HG03039 (cell line): ENCODE measurements at regions not wholly inside any gene's neighbourhood (a gene's known extent, or its start where the extent isn't known, plus 50 kb on each side); places are given as distances from the start of the nearest gene placed in this dataset.

ENCODE experiments used
- ATAC-seq: cut with Tn5 transposase; IDR thresholded peaks from one replicate; pipeline ENCODE4 v1.9.1; 2021; ENCODE audit warnings: mild to moderate bottlenecking, moderate library complexity; ENCODE audit not compliant: unreplicated experiment

DNA sequence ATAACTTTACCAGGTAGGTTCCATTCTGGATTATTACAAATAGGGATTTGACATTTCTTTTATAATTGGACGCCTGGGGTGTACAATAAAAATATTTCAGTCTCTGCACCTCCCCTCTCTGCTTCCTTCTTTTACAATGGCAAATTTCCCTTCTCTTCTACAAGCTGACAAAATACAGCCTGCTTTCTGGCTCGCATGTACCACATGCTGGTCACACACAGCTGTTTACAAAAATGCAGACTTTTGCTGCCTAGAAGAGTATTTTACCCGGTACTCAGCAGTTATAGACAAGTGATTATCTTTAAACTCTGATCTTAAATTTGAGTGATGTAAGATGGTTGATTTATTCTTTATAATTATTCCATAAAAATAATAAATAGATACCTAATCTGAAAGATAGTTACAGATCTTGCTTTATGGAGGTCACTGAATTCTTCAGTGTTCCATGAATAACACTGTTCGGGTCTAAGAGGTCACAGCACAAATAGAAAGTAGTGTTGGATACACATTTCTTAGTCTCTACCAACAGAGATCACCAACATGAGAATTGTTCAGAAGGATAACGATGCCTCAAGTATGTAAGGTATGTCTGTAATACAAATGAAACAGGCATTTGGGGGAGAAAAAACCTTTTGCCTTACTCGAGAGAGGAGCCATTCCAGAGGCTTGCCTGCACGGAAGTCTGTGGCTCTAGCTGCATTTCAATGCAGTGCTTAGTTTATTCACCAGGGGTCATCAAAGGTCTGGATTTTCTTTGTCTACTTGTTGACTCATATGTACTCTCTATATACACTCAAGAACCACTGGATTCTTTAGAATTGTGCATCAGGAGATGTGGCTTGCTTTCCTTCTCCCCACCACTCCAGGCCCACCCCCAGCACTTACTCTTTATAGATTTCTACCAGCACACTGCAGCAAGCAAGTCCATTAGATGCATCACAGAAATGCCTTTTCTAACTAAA lies 206.6 kb upstream of the RFX3 start:
- peak; percentile 83 for ATAC-seq

DNA sequence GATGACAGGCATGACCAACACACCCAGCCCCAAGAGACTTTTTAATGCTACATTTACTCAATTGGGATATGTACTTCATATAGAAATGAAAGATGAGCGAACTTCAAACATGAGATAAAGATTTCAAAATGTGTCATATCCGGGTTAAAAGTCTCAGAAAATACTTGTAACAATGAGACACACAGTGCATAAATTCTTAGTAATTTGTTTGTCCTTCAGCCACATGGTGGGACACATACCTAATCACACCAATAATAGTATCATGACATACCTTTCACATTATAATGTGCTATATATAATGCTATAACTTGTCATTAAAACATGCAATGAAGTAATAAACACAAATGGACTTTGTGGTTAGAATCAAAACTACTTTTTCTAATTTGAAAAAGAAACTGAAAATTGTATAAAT lies 204.7 kb upstream of the RFX3 start:
- ATAC-seq, result no peak

- no peak for ATAC-seq
Observed at GRCh38 chr9:3721096-3721495, 195.3 kb upstream of the RFX3 start.

- no peak for ATAC-seq
Observed at GRCh38 chr9:3719286-3719685, 193.5 kb upstream of the RFX3 start.

- no peak for ATAC-seq
Observed at GRCh38 chr9:3716415-3716814, 190.6 kb upstream of the RFX3 start.

DNA sequence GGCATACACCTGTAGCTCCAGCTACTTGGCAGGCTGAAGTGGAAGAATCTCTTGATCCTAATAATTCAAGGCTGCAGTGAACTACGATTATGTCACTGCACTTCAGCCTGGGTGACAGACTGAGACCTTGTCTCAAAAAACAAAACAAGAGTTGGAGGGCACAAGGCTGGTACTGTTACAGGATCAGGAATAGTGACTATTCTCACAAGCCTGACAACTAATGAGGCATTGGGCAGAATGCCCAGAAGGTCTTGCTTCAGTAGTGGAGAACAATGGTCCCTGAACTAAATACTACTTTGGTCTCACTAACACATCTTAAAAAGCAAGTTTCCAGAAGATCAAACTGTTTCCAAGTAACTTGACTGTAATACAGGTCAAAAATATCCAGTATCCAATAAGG lies 182.9 kb upstream of the RFX3 start:
- ATAC-seq, result no peak

GRCh38 chr9:3704890-3705289 lies 179.1 kb upstream of the RFX3 start:
- ATAC-seq, result no peak

GRCh38 chr9:3700772-3701171 lies 175.0 kb upstream of the RFX3 start:
- ATAC-seq, result no peak

DNA sequence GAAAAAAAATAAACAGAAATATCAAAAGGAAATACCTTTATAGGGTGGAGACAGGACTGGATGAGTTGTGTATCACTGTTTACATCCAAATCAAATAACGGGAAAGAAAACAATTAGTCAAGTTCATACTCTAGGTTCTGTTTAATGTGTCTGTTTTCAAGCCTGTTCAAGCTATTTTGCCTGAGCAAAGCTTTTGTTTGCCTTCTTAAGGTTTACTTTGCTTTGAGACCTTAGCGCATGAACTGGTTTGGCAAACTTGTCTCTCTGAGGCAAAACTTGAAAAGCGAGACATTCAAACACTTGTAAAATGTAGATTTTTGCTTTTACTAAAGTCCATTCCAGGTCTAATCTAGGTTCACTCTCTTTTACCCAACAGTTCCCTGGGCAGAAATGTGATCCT lies 174.1 kb upstream of the RFX3 start:
- no peak for ATAC-seq

DNA sequence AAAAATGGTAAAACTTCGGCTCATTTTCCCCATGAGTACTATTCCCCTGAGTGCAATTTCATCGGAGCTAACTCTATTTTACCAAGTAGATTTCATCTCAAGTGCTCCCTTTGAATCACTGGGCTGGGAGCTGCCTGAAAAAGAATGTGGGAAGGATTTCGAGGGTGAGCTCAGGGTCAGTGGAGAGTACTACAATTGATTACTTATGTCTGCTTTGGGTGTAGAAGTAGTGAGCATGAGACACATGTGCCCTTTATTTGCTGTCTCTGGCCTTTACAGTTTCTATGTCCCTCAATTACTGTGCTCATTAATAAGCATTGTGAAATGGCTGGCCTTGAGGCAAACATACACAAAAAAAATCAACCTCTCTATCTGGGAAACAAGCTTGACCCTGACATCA lies 172.7 kb upstream of the RFX3 start:
- ATAC-seq, result no peak

DNA sequence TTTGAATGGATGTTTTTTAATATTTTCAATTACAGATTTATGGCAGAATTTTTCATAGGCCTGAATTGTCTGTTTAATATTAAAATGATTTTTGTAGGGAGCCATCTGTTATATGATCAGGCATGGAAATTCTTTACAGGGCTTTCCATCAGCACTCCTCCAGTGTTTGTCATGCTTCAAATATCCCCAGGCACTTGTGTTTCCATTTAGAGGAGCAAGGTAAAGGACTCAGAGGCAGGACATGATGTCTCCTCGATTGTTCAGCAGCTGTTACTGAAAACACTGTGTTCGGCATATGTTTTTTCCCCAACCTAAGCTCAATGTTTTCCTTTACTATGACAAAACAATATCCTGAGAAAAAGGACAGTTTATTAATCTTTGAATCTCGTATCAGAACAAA lies 172.3 kb upstream of the RFX3 start:
- ATAC-seq, result no peak

- ATAC-seq, result no peak
Observed at GRCh38 chr9:3696368-3696767, 170.6 kb upstream of the RFX3 start.

- ATAC-seq, result no peak
Observed at GRCh38 chr9:3692606-3693005, 166.8 kb upstream of the RFX3 start.

DNA sequence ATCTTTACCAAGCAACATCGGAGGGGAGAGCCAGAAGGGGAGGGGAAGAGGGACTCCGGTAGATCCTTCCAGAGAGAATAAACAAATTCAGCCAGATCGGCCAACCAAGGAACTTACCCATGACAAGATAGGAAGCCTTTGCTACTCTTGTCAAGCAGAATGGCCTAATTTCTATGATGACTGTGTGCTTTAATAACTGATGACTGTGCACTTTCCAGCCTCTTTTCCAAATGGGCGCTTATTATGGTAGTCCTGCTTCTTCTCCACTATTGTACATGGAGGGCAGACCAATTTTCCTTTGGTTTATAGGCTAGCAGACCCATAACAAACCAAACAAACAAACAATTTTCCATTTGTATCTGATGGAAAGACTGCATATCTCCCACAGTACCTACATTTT lies 163.8 kb upstream of the RFX3 start:
- no peak for ATAC-seq

DNA sequence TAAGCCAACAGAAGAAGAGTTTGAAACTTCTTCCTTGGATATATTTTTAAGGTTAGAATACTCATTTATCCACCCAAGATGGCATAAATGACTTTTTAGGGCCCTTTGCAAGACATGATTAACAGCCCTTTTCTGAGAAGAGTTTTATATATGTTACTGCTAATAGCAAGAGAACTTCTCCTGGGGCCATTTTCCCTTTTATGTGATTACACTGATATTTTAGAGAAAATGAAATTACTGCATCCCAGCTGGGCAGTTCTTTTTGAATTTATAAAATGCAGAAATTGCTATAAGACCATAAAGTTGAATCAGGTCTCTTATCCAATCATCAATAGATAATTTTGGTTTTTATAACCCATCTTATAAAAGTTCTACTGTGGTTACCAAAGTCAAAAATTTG lies 161.3 kb upstream of the RFX3 start:
- no peak for ATAC-seq

DNA sequence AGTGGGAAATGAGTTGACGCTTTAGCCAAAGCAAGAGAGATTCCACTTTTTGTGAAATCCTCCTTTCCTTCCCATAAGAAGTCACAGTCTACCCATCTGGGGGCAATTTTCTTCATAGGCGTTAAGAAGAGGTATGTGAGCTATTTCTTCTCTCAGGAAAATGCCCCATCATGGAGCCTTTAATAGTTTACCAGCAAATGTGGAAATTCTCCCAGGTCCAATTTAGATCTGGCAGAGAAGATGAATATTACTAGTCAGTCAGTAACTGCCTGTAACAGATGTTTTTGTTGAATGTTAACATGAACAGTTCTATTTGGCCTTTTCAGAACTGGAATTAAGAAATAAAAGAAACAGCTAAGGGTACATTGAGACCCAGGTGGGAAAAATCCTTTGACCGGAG lies 156.4 kb upstream of the RFX3 start:
- ATAC-seq, result no peak

- no peak for ATAC-seq
Observed at GRCh38 chr9:3677541-3677940, 151.7 kb upstream of the RFX3 start.

- no peak for ATAC-seq
Observed at GRCh38 chr9:3676766-3677165, 151.0 kb upstream of the RFX3 start.

GRCh38 chr9:3675946-3676345 lies 150.1 kb upstream of the RFX3 start:
- ATAC-seq, result no peak

DNA sequence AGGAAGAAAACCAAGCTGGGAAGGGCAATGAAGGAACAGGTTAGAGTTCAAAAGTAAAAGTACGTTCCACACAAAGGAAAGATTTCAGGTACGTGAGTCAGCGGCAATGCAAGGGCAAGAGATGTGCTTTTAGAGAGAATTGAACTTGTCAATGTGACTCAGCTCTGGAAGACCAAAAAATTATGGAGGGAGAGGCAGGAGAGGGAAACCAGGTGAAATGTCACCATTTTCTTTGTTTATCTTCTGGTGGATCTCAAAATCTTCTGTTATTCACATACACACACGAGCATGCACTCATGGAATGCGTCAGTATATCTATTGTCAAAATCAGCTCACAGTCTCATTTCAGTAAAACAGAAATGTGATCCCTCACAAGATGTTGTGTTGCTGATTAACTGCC lies 148.8 kb upstream of the RFX3 start:
- no peak for ATAC-seq

DNA sequence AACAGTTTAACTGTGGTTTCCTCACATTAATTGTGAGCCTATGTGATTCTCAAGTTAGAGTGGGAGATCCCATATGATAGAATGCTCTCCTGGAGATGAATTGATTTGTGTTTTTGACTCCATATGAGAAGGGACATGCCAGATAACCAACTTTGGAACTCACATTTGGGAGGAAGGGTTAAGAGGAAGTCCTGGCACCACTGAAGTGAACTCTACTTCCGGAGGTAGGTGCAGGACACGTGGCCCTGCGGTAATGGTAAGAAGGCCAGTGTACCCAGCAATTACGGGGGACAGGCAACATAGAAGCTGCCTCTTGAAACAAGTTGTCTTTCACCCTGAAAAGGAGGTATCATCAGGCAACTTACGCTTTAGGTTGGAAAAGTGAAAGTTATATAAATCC lies 146.6 kb upstream of the RFX3 start:
- no peak for ATAC-seq

DNA sequence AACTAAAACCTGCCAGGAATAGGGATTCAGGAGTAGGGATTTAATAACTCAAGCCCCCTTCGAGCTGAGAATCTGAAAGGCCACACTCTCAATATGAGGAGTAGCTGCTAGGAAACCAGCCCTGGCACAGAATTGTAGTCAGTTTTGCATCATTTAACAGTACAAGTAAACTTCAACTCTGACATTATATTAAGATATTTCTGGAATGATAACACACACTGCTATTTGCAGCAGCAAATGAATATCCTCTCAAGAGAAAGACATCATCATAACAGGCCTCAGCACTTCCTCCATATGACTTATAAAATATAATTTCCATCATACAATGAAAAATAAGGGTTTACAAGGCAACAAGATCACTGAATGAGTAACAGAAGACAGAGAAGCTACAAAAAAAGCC lies 138.2 kb upstream of the RFX3 start:
- ATAC-seq, result no peak

DNA sequence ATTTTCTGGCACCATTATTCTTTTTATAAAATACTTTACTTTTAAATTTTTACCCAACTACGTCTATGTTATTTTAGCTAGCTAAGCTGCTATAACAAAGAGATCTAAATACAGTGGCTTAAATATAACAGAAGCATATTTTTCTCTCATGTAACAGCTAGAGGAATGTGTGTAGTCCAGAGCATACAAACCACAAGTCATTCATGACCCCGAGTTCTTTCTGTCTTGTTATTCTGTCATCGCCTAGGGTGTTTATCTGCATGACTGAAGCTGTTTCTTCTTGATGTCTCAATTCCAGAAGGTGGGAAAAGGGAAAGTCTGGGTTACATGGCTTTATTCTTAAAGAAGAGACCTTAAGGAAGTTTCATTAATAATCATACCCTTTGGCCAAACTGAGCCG lies 136.9 kb upstream of the RFX3 start:
- no peak for ATAC-seq
